Osteocyte (in vitro differentiated cells): ENCODE measurements at regions not wholly inside any gene's neighbourhood (a gene's known extent, or its start where the extent isn't known, plus 50 kb on each side); places are given as distances from the start of the nearest gene placed in this dataset.

ENCODE experiments used
- DNase-seq: peaks from one replicate; pipeline ENCODE4 v3.0.0; 2021; ENCODE audit warnings: mixed read lengths; ENCODE audit not compliant: unreplicated experiment; ENCODE audit errors: extremely low spot score
- H3K27ac Mint-ChIP-seq: one replicate; pipeline ENCODE4 v1.8.0; 2021; ENCODE audit warnings: mild to moderate bottlenecking, mixed read lengths; ENCODE audit not compliant: unreplicated experiment
- H3K27me3 Mint-ChIP-seq: one replicate; pipeline ENCODE4 v1.8.0; 2021; ENCODE audit warnings: mixed read lengths; ENCODE audit not compliant: unreplicated experiment
- H3K36me3 Mint-ChIP-seq: one replicate; pipeline ENCODE4 v1.8.0; 2021; ENCODE audit warnings: mixed read lengths; ENCODE audit not compliant: unreplicated experiment
- H3K4me1 Mint-ChIP-seq: one replicate; pipeline ENCODE4 v1.8.0; 2021; ENCODE audit warnings: mixed read lengths; ENCODE audit not compliant: unreplicated experiment
- H3K4me3 Mint-ChIP-seq: one replicate; pipeline ENCODE4 v1.8.0; 2021; ENCODE audit warnings: mild to moderate bottlenecking, moderate library complexity, mixed read lengths; ENCODE audit not compliant: unreplicated experiment
- H3K9me3 Mint-ChIP-seq: one replicate; pipeline ENCODE4 v1.8.0; 2021; ENCODE audit warnings: mixed read lengths; ENCODE audit not compliant: unreplicated experiment
- CTCF ChIP-seq: fragments of 200-600 bp; sonication (generic); IDR thresholded peaks from 2 replicates; pipeline ENCODE4 v1.5.0; 2021; ENCODE audit warnings: antibody characterized with exemption, mild to moderate bottlenecking, moderate library complexity

GRCh38 chr18:63071701-63072141 is 247.8 kb downstream of the BCL2 start:
- peak; percentile 57 for DNase-seq
- no peak overlapping the region for H3K27ac Mint-ChIP-seq

GRCh38 chr18:63070767-63071502 is 248.6 kb downstream of the BCL2 start:
- Mint-ChIP-seq H3K27ac (no peak overlapping the region), H3K4me3 (no peak overlapping the region), H3K27me3 (peaks cover 28% of the 10 kb centered on the region), H3K9me3 (no peaks in the 10 kb centered on the region), H3K4me1 (peaks cover 11% of the 10 kb centered on the region), H3K36me3 (no peaks in the 10 kb centered on the region)
- peak; percentile 48 for DNase-seq
- TF ChIP-seq CTCF: no peak

More at GRCh38 chr18:63071701-63072141, 247.8 kb downstream of the BCL2 start:
- H3K27me3 Mint-ChIP-seq: peaks cover 30% of the 10 kb centered on the region
- no peak for TF ChIP-seq CTCF
- peaks cover 11% of the 10 kb centered on the region for H3K4me1 Mint-ChIP-seq
- no peaks in the 10 kb centered on the region for H3K36me3 Mint-ChIP-seq
- no peaks in the 10 kb centered on the region for H3K9me3 Mint-ChIP-seq
- no peak overlapping the region for H3K4me3 Mint-ChIP-seq

GRCh38 chr18:63069496-63069895 is 250.1 kb downstream of the BCL2 start:
- no peak for TF ChIP-seq CTCF
- no peaks in the 10 kb centered on the region for H3K4me1 Mint-ChIP-seq
- peaks cover 32% of the 10 kb centered on the region for H3K27me3 Mint-ChIP-seq
- H3K9me3 Mint-ChIP-seq: no peaks in the 10 kb centered on the region
- H3K27ac Mint-ChIP-seq: no peak overlapping the region
- peak; percentile 66 for DNase-seq
- H3K36me3 Mint-ChIP-seq: no peaks in the 10 kb centered on the region
- H3K4me3 Mint-ChIP-seq: no peak overlapping the region

- TF ChIP-seq CTCF: no peak
- no peaks in the 10 kb centered on the region for H3K9me3 Mint-ChIP-seq
- no peak overlapping the region for H3K4me3 Mint-ChIP-seq
- H3K4me1 Mint-ChIP-seq: peaks cover 3% of the 10 kb centered on the region
- no peaks in the 10 kb centered on the region for H3K36me3 Mint-ChIP-seq
- no peak overlapping the region for H3K27ac Mint-ChIP-seq
- no peak for DNase-seq
- peaks cover 34% of the 10 kb centered on the region for H3K27me3 Mint-ChIP-seq
These were observed 251.6 kb downstream of the BCL2 start for GRCh38 chr18:63067939-63068338.

- peaks cover 5% of the 10 kb centered on the region for H3K4me1 Mint-ChIP-seq
- DNase-seq: no peak
- H3K4me3 Mint-ChIP-seq: no peak overlapping the region
- H3K27me3 Mint-ChIP-seq: peaks cover 32% of the 10 kb centered on the region
- no peak overlapping the region for H3K27ac Mint-ChIP-seq
- H3K9me3 Mint-ChIP-seq: no peaks in the 10 kb centered on the region
- H3K36me3 Mint-ChIP-seq: no peaks in the 10 kb centered on the region
- no peak for TF ChIP-seq CTCF
These were observed 254.4 kb downstream of the BCL2 start for GRCh38 chr18:63065172-63065571.
